Endothelial cell of umbilical vein (primary cell): ENCODE measurements at regions not wholly inside any gene's neighbourhood (a gene's known extent, or its start where the extent isn't known, plus 50 kb on each side); places are given as distances from the start of the nearest gene placed in this dataset.

Experiments used
- CTCF ChIP-seq, 2 donors: IDR thresholded peaks; 1 replicate in 1 of 2; 2 replicates in 1 of 2; pipeline ENCODE4 v1.5.1; 2011; ENCODE audit warnings: low read length in 2 of 2, mild to moderate bottlenecking in 2 of 2, moderate library complexity in 2 of 2, control low read depth in 1 of 2, inconsistent platforms in 1 of 2, low read depth in 1 of 2; ENCODE audit not compliant: insufficient read depth in 1 of 2; ENCODE audit errors: extremely low read depth in 1 of 2
- EZH2 ChIP-seq: IDR thresholded peaks from 2 replicates; pipeline ENCODE4 v1.6.1; 2012; ENCODE audit warnings: borderline replicate concordance, low read depth, mild to moderate bottlenecking, moderate library complexity, low read length, inconsistent platforms; ENCODE audit not compliant: severe bottlenecking
- MAX ChIP-seq: IDR thresholded peaks from 2 replicates; pipeline ENCODE4 v1.6.1; 2011; ENCODE audit not compliant: insufficient read depth, insufficient read length
- POLR2AphosphoS5 ChIP-seq: IDR thresholded peaks from 2 replicates; pipeline ENCODE4 v1.6.1; 2012; ENCODE audit warnings: low read depth, mild to moderate bottlenecking, control low read depth, low read length, moderate library complexity; ENCODE audit not compliant: insufficient read depth

GRCh38 chr3:94961423-94962100 is 898.7 kb downstream of the NSUN3 start:
- TF ChIP-seq CTCF (IDR thresholded peaks at IDR 0.05; ENCODE audit: extremely low read depth in 1 of 2, insufficient read depth in 1 of 2, low read depth in 1 of 2, low read length in 2 of 2) (no peak), POLR2AphosphoS5 (no peak), EZH2 (no peak), MAX (no peak)
